ENCODE measurements at regions not wholly inside any gene's neighbourhood (a gene's known extent, or its start where the extent isn't known, plus 50 kb on each side); places are given as distances from the start of the nearest gene placed in this dataset.

- TF ChIP-seq CTCF (conservative IDR thresholded peaks at IDR 0.05) (no peak), ZFX (IDR thresholded peaks at IDR 0.05) (no peak)
Observed at GRCh38 chr1:115186711-115187265, 97.5 kb upstream of the TSPAN2 start.

All from C4-2B (cell line).